Smooth muscle cell (in vitro differentiated cells): ENCODE measurements at regions not wholly inside any gene's neighbourhood (a gene's known extent, or its start where the extent isn't known, plus 50 kb on each side); places are given as distances from the start of the nearest gene placed in this dataset.

Experiments
- DNase-seq: peaks from one replicate; lab custom pipeline; 2025; ENCODE audit not compliant: unreplicated experiment; lab: John Stamatoyannopoulos, UW
- H2AFZ ChIP-seq: fragments of 200-600 bp; sonication (generic); 2 replicates; pipeline ENCODE4 v1.6.0; 2016; ENCODE audit warnings: antibody characterized with exemption, low read depth, mild to moderate bottlenecking
- H3F3A ChIP-seq: fragments of 200-600 bp; sonication (generic); 2 replicates; pipeline ENCODE4 v1.6.0; 2017; ENCODE audit warnings: antibody characterized with exemption, low read depth
- H3K27ac ChIP-seq: fragments of 200-600 bp; sonication (generic); 2 replicates; pipeline ENCODE4 v1.5.1; 2016; ENCODE audit warnings: low read depth, mild to moderate bottlenecking
- H3K27me3 ChIP-seq: fragments of 200-600 bp; sonication (generic); 2 replicates; pipeline ENCODE4 v1.6.1; 2016; ENCODE audit warnings: low read depth, mild to moderate bottlenecking
- H3K36me3 ChIP-seq: fragments of 200-600 bp; sonication (generic); 2 replicates; pipeline ENCODE4 v1.5.1; 2016; ENCODE audit warnings: low read depth
- H3K4me1 ChIP-seq: fragments of 200-600 bp; sonication (generic); 2 replicates; pipeline ENCODE4 v1.5.1; 2016; ENCODE audit warnings: low read depth
- H3K4me2 ChIP-seq: fragments of 200-600 bp; sonication (generic); 2 replicates; pipeline ENCODE4 v1.6.0; 2016; ENCODE audit warnings: mild to moderate bottlenecking
- H3K4me3 ChIP-seq: fragments of 200-600 bp; sonication (generic); 2 replicates; pipeline ENCODE4 v1.5.1; 2016; ENCODE audit warnings: mild to moderate bottlenecking
- H3K79me2 ChIP-seq: fragments of 200-600 bp; sonication (generic); 2 replicates; pipeline ENCODE4 v1.6.0; 2016; ENCODE audit warnings: low read depth, mild to moderate bottlenecking
- H3K9ac ChIP-seq: fragments of 200-600 bp; sonication (generic); 2 replicates; pipeline ENCODE4 v1.6.0; 2016; ENCODE audit warnings: low read depth
- H3K9me3 ChIP-seq: fragments of 200-600 bp; sonication (generic); replicated peaks from 2 replicates; pipeline ENCODE4 v1.5.1; 2016; ENCODE audit warnings: low read depth
- H4K20me1 ChIP-seq: fragments of 200-600 bp; sonication (generic); 2 replicates; pipeline ENCODE4 v1.6.0; 2016; ENCODE audit warnings: low read depth
- WGBS: methylation state at CpG from one replicate; pipeline ENCODE4 v1.1.7; 2016; ENCODE audit warnings: low lambda C conversion rate; 5-methylcytosine and 5-hydroxymethylcytosine counted together
- TF ChIP-seq, protein P1 (sequence below): fragments of 200-600 bp; sonication (generic); IDR thresholded peaks from 2 replicates; pipeline ENCODE4 v1.5.1; 2017; ENCODE audit warnings: borderline replicate concordance, mild to moderate bottlenecking, antibody characterized with exemption; ENCODE audit not compliant: insufficient read depth, poor library complexity, severe bottlenecking

DNA sequence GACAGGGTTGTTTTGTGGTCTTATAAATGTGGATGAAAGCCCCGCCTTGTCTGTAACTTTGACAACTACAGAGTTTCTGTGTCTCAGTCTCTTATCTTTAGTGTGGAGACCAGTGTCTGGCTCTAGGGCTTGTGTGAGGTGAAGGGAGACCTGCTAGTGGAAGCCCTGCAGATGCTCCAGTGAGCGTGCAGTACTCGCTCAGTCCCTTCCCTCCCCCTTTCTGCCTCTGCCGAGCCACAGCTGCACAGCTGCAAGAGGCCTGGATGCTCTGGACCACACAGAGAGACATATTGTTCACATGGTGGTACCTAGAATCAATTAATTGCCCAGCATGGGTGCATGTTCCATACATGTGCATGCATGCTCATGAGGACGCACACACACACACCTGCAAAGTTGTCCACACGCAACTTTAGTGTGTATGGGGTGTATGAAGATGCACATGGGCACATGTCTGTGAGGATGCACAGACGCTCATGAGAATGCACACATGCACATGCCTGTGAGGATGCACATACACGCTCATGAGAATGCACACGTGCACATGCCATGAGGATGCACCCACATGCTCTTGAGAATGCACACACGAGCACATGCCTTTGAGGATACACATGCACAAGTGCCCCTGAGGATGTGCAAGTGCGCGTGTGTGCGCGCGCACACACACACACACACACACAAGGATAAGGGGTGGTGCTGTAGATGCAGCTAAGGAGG lies 282.1 kb upstream of the HS6ST1 start:
- Histone ChIP-seq H3K4me3 (no peak overlapping the region), H3K9ac (no peak overlapping the region), H3F3A (no peaks in the 10 kb centered on the region), H4K20me1 (no peaks in the 10 kb centered on the region), H3K27ac (no peak overlapping the region), H3K36me3 (no peaks in the 10 kb centered on the region), H3K79me2 (no peaks in the 10 kb centered on the region), H2AFZ (no peak overlapping the region), H3K27me3 (no peaks in the 10 kb centered on the region), H3K4me2 (no peak overlapping the region), H3K4me1 (no peaks in the 10 kb centered on the region), H3K9me3 (no peaks in the 10 kb centered on the region)
- WGBS = 79% methylated on average over 15 of the region's 15 CpGs
- TF ChIP-seq, protein P1, sequence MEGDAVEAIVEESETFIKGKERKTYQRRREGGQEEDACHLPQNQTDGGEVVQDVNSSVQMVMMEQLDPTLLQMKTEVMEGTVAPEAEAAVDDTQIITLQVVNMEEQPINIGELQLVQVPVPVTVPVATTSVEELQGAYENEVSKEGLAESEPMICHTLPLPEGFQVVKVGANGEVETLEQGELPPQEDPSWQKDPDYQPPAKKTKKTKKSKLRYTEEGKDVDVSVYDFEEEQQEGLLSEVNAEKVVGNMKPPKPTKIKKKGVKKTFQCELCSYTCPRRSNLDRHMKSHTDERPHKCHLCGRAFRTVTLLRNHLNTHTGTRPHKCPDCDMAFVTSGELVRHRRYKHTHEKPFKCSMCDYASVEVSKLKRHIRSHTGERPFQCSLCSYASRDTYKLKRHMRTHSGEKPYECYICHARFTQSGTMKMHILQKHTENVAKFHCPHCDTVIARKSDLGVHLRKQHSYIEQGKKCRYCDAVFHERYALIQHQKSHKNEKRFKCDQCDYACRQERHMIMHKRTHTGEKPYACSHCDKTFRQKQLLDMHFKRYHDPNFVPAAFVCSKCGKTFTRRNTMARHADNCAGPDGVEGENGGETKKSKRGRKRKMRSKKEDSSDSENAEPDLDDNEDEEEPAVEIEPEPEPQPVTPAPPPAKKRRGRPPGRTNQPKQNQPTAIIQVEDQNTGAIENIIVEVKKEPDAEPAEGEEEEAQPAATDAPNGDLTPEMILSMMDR = no peak
- DNase-seq = no peak

DNA sequence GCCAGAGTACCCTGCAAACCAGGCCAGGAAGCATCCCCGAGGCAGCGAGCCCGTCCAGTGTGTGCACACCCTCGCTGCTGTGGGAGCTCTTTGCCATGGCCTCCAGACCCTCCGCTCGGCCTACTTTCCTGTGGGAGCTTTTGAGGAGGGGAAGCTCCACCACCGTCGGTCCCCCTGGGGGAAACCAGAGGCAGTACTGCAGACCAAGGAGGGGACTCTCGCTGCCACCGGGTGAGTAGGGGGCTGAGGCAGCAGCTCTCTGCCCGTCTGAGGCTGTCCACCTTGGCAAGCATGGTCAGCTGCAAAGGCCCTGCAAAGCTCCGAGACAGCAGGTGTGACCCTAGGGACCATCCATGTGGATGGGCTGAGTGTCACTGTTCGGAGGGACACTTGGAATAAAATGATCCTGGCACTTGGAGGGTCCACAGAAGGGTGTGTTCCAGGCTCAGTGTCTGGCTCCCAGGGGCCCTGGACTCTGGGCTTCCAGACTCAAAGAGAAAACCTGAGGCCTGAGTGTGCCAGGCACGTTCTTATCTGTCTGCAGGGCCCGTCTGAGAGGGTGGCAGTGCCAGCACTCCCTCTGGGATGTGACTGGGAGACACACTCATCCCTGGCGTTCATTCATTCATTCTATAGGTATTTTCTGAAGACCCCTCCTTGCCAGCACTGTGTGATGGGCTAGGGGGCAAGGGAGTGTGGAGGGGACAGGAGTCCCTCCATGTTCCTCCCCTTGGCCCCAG lies 282.8 kb upstream of the HS6ST1 start:
- Histone ChIP-seq H3K4me2 (no peak overlapping the region), H3K27me3 (no peaks in the 10 kb centered on the region), H3K4me3 (no peak overlapping the region), H3K4me1 (no peaks in the 10 kb centered on the region), H3K9ac (no peak overlapping the region), H3K79me2 (no peaks in the 10 kb centered on the region), H3K27ac (no peak overlapping the region), H3K36me3 (no peaks in the 10 kb centered on the region), H2AFZ (no peak overlapping the region), H4K20me1 (no peaks in the 10 kb centered on the region), H3K9me3 (no peaks in the 10 kb centered on the region), H3F3A (no peaks in the 10 kb centered on the region)
- no peak for DNase-seq
- WGBS = 94% methylated on average over 16 of the region's 16 CpGs
- TF ChIP-seq, protein P1 = no peak

DNA sequence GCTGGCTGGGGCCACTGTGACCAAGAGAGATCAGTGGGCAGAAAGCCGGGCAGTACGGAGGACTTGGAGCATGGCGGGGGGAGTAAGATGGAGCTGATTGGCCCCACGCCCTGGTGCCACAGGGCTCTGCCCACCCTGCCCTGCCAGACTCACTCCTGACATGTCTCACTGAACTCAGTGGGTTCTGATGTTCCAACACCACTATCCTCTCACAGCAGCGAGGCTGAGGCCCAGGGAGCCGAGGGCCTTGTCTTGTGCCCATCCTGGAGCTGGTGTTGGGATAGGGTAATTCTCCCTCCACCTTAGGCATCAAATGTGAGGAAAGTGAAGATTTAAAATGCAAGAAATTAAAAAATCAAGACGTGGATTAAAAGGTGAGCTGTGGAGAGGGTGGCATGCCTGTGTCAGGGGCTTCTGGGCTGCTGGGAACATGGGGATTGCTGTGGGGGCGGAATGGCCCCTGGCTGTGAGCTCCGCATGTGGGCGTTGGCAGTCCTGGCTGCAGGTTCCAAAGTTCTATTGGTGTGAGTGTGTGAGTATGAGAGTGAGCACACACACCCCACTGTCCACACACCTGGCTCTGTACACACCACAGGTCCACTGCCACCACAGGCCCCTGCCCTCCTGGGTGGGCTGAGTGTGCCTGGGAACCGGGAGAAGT lies 283.5 kb upstream of the HS6ST1 start:
- 93% methylated on average over 11 of the region's 11 CpGs for WGBS

More for the DNA sequence above, 283.5 kb upstream of the HS6ST1 start:
- H3F3A ChIP-seq = no peaks in the 10 kb centered on the region
- no peak for DNase-seq
- H3K9ac ChIP-seq = no peak overlapping the region
- no peak overlapping the region for H3K4me3 ChIP-seq
- H3K4me2 ChIP-seq = no peak overlapping the region
- TF ChIP-seq, protein P1 = no peak
- no peak overlapping the region for H3K27ac ChIP-seq
- no peaks in the 10 kb centered on the region for H4K20me1 ChIP-seq
- H3K36me3 ChIP-seq = no peaks in the 10 kb centered on the region
- H3K79me2 ChIP-seq = no peaks in the 10 kb centered on the region
- no peaks in the 10 kb centered on the region for H3K9me3 ChIP-seq
- no peaks in the 10 kb centered on the region for H3K27me3 ChIP-seq
- H3K4me1 ChIP-seq = no peaks in the 10 kb centered on the region
- H2AFZ ChIP-seq = no peak overlapping the region
